ENCODE measurements at regions not wholly inside any gene's neighbourhood (a gene's known extent, or its start where the extent isn't known, plus 50 kb on each side); places are given as distances from the start of the nearest gene placed in this dataset.
"Not testable (repeated sequence)": the region's sequence is repeated elsewhere in the genome, so short reads cannot be mapped to it uniquely, and the experiment has no call there.

DNA sequence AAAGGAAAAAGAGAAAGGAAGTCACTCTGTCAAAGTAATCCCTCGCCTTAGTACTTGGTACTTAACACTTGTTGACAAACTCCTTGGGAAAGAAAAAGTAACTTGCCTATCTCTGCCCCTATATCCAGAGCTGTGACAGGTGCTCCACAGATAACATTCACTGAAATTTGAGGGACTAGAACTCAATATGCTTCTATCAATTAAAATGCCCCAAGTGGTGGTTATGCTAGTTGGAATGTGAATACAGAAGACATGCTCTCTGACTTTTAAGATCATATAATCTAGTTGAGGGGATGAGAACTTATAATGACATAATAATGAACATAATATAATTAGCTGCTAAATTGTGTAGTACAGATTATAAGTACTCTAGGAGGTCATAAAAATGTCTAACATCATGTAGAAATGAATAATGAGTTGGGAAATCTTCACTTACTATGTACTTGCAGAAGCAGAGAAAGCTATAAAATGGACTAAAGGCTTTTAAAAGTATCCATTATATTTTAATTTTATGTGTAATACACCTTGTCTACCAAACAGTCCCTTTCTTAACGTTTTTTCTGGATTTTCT, 153.1 kb upstream of the CCDC54 start:
- Histone ChIP-seq H3K27me3 (no peaks in the 10 kb centered on the region), H3K36me3 (no peaks in the 10 kb centered on the region), H3K4me1 (ENCODE audit: control insufficient read depth in 1 of 2, insufficient read depth in 1 of 2, low read depth in 1 of 2, low read length in 1 of 2) (no peaks in the 10 kb centered on the region), H3K4me3 (ENCODE audit: low read depth in 1 of 2, low read length in 1 of 2) (no peak overlapping the region), H3K9me3 (no peaks in the 10 kb centered on the region), H3K27ac (no peak overlapping the region)
- TF ChIP-seq, protein P1, sequence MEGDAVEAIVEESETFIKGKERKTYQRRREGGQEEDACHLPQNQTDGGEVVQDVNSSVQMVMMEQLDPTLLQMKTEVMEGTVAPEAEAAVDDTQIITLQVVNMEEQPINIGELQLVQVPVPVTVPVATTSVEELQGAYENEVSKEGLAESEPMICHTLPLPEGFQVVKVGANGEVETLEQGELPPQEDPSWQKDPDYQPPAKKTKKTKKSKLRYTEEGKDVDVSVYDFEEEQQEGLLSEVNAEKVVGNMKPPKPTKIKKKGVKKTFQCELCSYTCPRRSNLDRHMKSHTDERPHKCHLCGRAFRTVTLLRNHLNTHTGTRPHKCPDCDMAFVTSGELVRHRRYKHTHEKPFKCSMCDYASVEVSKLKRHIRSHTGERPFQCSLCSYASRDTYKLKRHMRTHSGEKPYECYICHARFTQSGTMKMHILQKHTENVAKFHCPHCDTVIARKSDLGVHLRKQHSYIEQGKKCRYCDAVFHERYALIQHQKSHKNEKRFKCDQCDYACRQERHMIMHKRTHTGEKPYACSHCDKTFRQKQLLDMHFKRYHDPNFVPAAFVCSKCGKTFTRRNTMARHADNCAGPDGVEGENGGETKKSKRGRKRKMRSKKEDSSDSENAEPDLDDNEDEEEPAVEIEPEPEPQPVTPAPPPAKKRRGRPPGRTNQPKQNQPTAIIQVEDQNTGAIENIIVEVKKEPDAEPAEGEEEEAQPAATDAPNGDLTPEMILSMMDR (IDR thresholded peaks at IDR 0.05) = no peak

DNA sequence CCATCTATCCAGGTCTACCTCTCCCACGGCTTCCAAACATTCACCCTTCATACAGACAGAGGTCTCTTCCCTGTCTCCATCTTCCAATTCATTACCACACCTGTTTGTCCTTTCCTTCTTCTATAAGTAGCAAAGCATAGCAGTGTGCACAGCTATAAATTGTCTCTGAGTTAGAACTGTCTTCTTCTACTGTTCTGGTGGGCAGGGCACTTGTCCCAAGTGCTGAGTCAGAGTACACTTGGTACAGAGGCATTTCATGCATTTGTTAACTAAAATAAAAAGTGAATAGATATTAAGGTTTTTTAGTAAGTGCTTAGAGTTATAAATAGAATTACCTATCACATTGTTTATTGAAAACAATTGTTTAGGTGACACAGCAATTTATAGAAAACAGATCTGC, 150.1 kb upstream of the CCDC54 start:
- H3K4me3 ChIP-seq (ENCODE audit: low read depth in 1 of 2, low read length in 1 of 2) = no peak overlapping the region
- no peaks in the 10 kb centered on the region for H3K27me3 ChIP-seq
- no peaks in the 10 kb centered on the region for H3K4me1 ChIP-seq (ENCODE audit: control insufficient read depth in 1 of 2, insufficient read depth in 1 of 2, low read depth in 1 of 2, low read length in 1 of 2)
- TF ChIP-seq, protein P1 (IDR thresholded peaks at IDR 0.05) = no peak
- H3K36me3 ChIP-seq = no peaks in the 10 kb centered on the region
- no peak overlapping the region for H3K27ac ChIP-seq
- no peaks in the 10 kb centered on the region for H3K9me3 ChIP-seq

DNA sequence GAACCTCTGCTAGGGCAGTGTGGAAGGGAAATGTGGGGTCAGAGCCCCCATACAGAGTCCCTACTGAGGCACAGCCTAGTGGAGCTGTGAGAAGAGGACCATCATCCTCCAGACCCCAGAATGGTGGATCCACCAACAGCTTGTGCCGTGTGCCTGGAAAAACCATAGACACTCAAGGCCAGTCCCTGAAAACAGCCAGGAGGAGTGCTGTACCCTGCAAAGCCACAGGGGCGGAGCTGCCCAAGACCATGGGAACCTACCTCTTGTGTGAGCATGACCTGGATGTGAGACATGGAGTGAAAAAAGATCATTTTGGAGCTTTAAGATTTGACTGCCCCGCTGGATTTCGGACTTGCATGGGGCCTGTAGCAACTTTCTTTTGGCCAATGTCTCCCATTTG, 143.4 kb upstream of the CCDC54 start:
- H3K4me3 ChIP-seq (ENCODE audit: low read depth in 1 of 2, low read length in 1 of 2); H3K36me3 ChIP-seq; H3K27ac ChIP-seq; H3K4me1 ChIP-seq (ENCODE audit: control insufficient read depth in 1 of 2, insufficient read depth in 1 of 2, low read depth in 1 of 2, low read length in 1 of 2); H3K9me3 ChIP-seq; H3K27me3 ChIP-seq: not testable (repeated sequence)

DNA sequence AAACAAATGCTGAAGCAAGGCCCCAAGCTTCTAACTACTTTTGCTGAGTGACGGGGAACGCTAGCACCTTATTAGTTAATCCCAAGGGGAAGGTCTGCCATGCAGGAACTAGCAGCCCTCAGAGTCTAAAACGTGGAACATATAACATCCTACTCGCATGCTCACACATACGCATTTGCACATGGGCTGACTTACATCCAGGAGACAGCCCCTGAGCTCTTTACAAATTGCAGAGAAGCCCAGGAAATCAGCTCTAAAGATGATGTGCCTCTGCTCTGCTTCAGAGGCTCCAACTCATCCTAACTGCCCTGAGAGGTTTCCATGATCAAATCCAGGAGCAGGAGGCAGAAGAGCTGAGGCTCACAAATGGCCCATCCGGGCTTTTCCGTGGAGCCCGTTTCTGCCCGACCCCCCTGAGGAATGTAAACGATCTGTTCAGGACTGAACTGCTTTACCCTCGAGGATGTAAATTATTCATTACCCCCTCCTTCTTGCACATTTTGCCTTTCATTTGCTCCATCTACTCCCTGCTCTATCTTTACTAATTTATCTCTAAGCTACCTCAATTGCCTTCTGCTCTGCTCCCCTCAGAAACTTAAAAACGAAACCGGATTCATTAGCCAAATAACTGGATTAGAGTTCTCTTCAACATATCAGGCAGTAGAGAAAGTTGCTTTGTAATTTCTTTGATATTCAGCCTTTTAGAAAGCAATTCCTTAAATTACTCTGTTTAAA, 141.9 kb upstream of the CCDC54 start:
- Histone ChIP-seq H3K27me3 (peaks cover 24% of the 10 kb centered on the region), H3K4me3 (ENCODE audit: low read depth in 1 of 2, low read length in 1 of 2) (no peak overlapping the region), H3K27ac (no peak overlapping the region), H3K9me3 (no peaks in the 10 kb centered on the region), H3K36me3 (no peaks in the 10 kb centered on the region), H3K4me1 (ENCODE audit: control insufficient read depth in 1 of 2, insufficient read depth in 1 of 2, low read depth in 1 of 2, low read length in 1 of 2) (peaks cover 2 to 11% of the 10 kb centered on the region in 2 experiments)
- TF ChIP-seq, protein P1 (IDR thresholded peaks at IDR 0.05) = no peak

DNA sequence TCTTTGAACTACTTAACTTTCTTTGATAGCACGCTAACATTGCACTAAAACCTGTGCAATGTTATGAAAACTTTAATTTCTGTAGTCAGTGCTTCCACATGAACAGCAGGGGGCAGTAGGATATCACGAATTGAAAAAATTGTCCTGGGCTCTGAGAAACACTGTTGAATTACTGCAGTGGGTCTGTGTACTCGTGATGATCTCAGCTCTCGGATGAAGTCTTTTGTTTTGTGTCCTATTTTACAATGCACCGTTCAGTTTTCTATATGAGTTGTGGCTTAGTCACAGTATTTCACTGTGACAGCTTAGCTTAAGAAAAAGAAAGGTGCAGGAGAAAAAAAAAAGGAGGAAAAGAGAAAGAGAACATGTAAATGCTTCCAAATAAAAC, 141.3 kb upstream of the CCDC54 start:
- no peak overlapping the region for H3K27ac ChIP-seq
- peaks cover 30% of the 10 kb centered on the region for H3K27me3 ChIP-seq

More for the DNA sequence above, 141.3 kb upstream of the CCDC54 start:
- TF ChIP-seq, protein P1 (IDR thresholded peaks at IDR 0.05) = peak; percentile 58
- H3K4me3 ChIP-seq (ENCODE audit: low read depth in 1 of 2, low read length in 1 of 2) = no peak overlapping the region
- no peaks in the 10 kb centered on the region for H3K36me3 ChIP-seq
- H3K4me1 ChIP-seq (ENCODE audit: control insufficient read depth in 1 of 2, insufficient read depth in 1 of 2, low read depth in 1 of 2, low read length in 1 of 2) = peaks cover 7 to 17% of the 10 kb centered on the region in 2 experiments
- H3K9me3 ChIP-seq = no peaks in the 10 kb centered on the region

All from neutrophil (primary cell).